Activated T-helper 1 cell treated with anti-CD3 and anti-CD28 coated beads, Interleukin-12 subunit alpha, Interleukin-12 subunit beta, Interleukin-2, Interleukin-4 antibody, amounts not matched to agents 30 ng/mL and 10 ng/mL and 1 ng/mL, durations not matched to agents 14 hours and 24 hours and 36 hours (primary cell): ENCODE measurements at regions not wholly inside any gene's neighbourhood (a gene's known extent, or its start where the extent isn't known, plus 50 kb on each side); places are given as distances from the start of the nearest gene placed in this dataset.

Experiments used
- DNase-seq: peaks from one replicate; pipeline ENCODE4 v3.0.0; 2021; ENCODE audit warnings: low spot score
- H3K27ac Mint-ChIP-seq: one replicate; pipeline ENCODE4 v1.8.0; 2021; ENCODE audit warnings: mild to moderate bottlenecking, mixed read lengths
- H3K27me3 Mint-ChIP-seq: one replicate; pipeline ENCODE4 v1.8.0; 2022; ENCODE audit warnings: mild to moderate bottlenecking, moderate library complexity, mixed read lengths; ENCODE audit not compliant: insufficient read depth
- H3K36me3 Mint-ChIP-seq: one replicate; pipeline ENCODE4 v1.8.0; 2021; ENCODE audit warnings: low read depth, mixed read lengths
- H3K4me1 Mint-ChIP-seq: one replicate; pipeline ENCODE4 v1.8.0; 2021; ENCODE audit warnings: low read depth, mixed read lengths
- H3K4me3 Mint-ChIP-seq: one replicate; pipeline ENCODE4 v1.8.0; 2021; ENCODE audit warnings: mild to moderate bottlenecking, moderate library complexity, mixed read lengths
- H3K9me3 Mint-ChIP-seq: one replicate; pipeline ENCODE4 v1.8.0; 2021; ENCODE audit warnings: mixed read lengths
- intact Hi-C: fragments of 100-400 bp; cut with micrococcal nuclease; formaldehyde crosslinking; loops from one replicate; pipeline ENCODE4 v1.15.1; 2024

- intact Hi-C loops = no loop called here
- DNase-seq = peak; percentile 6
- Mint-ChIP-seq H3K27me3 (no peaks in the 10 kb centered on the region), H3K9me3 (no peaks in the 10 kb centered on the region), H3K4me3 (no peak overlapping the region), H3K4me1 (no peaks in the 10 kb centered on the region), H3K36me3 (no peaks in the 10 kb centered on the region), H3K27ac (no peak overlapping the region)
These were observed 945.0 kb upstream of the CRIM1 start for GRCh38 chr2:35410431-35411061.

GRCh38 chr2:35409762-35410161 lies 945.8 kb upstream of the CRIM1 start:
- intact Hi-C loops = no loop called here
- H3K27me3 Mint-ChIP-seq = no peaks in the 10 kb centered on the region
- no peaks in the 10 kb centered on the region for H3K9me3 Mint-ChIP-seq
- no peak for DNase-seq
- H3K36me3 Mint-ChIP-seq = no peaks in the 10 kb centered on the region
- H3K4me1 Mint-ChIP-seq = no peaks in the 10 kb centered on the region
- no peak overlapping the region for H3K27ac Mint-ChIP-seq
- H3K4me3 Mint-ChIP-seq = no peak overlapping the region

DNA sequence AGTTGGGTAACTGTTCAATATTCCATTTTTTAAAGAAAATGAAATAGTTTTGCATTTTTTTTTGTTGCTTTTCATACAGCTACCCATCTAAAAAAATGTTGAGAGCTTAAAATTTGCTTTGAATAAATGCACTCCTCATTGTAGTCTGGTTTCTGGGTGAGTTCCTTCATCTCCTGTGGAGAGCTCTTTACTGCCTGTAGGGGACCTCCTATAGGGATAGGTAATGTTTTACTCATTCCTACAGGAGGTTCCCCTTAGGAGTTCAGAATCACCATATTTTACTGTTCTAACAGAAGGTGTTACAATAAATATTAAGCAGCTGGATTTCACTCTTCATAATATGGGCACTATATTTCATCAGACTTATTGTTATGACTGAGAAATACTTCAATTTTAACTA lies 947.3 kb upstream of the CRIM1 start:
- no peak overlapping the region for H3K4me3 Mint-ChIP-seq
- H3K36me3 Mint-ChIP-seq = no peaks in the 10 kb centered on the region
- H3K9me3 Mint-ChIP-seq = no peaks in the 10 kb centered on the region
- DNase-seq = no peak
- H3K27me3 Mint-ChIP-seq = no peaks in the 10 kb centered on the region
- no peak overlapping the region for H3K27ac Mint-ChIP-seq
- no peaks in the 10 kb centered on the region for H3K4me1 Mint-ChIP-seq
- intact Hi-C loops = no loop called here

DNA sequence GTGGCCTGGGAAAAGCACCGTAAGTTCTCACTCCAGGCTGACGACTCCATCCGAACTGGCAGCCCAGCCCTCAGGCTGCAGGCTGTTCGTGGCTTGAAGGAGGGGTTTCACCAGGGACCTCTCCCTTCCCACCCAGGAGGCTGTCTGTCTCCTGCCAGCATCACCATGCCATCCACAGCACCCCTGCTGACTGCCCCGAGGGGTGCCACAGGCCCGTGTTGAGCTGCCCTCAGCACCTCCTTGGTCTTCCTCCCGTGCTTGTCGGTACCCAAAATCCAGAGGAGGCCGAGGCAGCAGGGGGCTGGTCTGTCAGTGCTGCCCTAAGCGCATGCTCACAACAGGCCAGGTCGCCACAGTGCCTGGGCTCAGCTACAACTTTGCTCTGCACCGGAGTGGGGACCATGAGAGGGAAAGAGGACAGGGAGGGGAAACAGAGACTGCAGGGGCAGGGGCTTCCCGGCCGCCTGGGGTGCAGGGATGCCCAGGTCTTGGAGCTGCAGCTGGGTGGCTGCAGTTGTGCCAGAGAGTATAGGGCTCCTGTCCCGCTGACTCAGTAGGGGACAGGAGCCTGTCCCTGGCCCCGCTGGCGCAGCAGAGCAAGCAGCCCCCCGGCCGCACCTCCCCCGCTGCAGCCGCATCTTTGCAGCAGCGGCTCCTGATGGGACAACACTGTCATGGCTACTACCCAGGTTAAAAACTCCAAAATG lies 963.7 kb upstream of the CRIM1 start:
- no peaks in the 10 kb centered on the region for H3K27me3 Mint-ChIP-seq

DNA sequence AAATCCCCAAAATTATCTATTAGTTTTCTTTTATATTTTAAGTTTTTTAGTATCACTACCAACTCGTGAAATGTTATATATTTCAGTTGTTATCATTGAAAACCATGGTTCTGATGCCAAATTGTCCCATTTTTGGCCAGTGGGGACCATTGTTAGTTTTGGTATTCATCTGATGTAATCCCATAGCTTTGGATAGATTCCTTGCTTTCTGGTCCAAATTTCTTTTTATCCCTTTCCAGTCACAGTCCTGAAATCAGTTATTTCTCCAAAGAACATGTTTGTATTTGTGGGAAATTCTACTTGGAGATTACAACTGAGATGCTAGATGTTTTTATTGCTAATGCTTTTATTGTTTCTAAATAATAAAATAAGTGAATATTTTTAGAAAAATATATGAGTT lies 976.8 kb upstream of the CRIM1 start:
- Mint-ChIP-seq H3K9me3 (no peaks in the 10 kb centered on the region), H3K4me1 (no peaks in the 10 kb centered on the region), H3K27me3 (no peaks in the 10 kb centered on the region), H3K36me3 (no peaks in the 10 kb centered on the region), H3K27ac (no peak overlapping the region), H3K4me3 (no peak overlapping the region)
- intact Hi-C loops = no loop called here
- no peak for DNase-seq

More for the DNA sequence above, 963.7 kb upstream of the CRIM1 start:
- no peak for DNase-seq
- Mint-ChIP-seq H3K4me3 (no peak overlapping the region), H3K27ac (no peak overlapping the region), H3K36me3 (no peaks in the 10 kb centered on the region), H3K4me1 (no peaks in the 10 kb centered on the region), H3K9me3 (no peaks in the 10 kb centered on the region)
- intact Hi-C loops = no loop called here

GRCh38 chr2:35374845-35375244 lies 980.7 kb upstream of the CRIM1 start:
- no peak for DNase-seq
- intact Hi-C loops = no loop called here
- Mint-ChIP-seq H3K36me3 (no peaks in the 10 kb centered on the region), H3K27ac (no peak overlapping the region), H3K4me3 (no peak overlapping the region), H3K27me3 (no peaks in the 10 kb centered on the region), H3K4me1 (no peaks in the 10 kb centered on the region), H3K9me3 (peaks cover 4% of the 10 kb centered on the region)

DNA sequence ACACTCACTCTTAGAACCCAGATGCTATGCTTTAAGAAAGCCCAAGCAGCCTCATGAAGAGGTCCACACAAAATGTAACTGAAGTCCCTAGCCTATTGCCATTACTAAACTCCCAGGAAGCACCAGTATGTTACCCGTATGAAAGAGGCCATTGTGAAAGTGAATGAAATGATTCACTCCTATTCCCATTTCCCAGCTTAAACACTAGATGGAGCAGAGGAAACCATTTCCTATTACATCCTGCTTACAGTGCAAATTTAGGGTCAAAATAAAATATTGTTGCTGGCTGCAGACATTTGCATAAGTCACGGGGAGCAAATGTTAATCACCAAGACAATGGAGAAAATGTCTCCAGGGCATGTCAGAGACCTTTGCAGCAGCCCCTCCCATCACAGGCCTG lies 989.7 kb upstream of the CRIM1 start:
- H3K27me3 Mint-ChIP-seq = no peaks in the 10 kb centered on the region
- no peaks in the 10 kb centered on the region for H3K36me3 Mint-ChIP-seq
- DNase-seq = no peak
- H3K9me3 Mint-ChIP-seq = no peaks in the 10 kb centered on the region
- H3K4me3 Mint-ChIP-seq = no peak overlapping the region
- no peaks in the 10 kb centered on the region for H3K4me1 Mint-ChIP-seq
- H3K27ac Mint-ChIP-seq = no peak overlapping the region
- intact Hi-C loops = no loop called here

GRCh38 chr2:35356332-35356731 lies 999.2 kb upstream of the CRIM1 start:
- Mint-ChIP-seq H3K4me3 (no peak overlapping the region), H3K27me3 (no peaks in the 10 kb centered on the region), H3K27ac (no peak overlapping the region), H3K4me1 (no peaks in the 10 kb centered on the region), H3K9me3 (peaks cover 3% of the 10 kb centered on the region), H3K36me3 (no peaks in the 10 kb centered on the region)
- DNase-seq = no peak
- intact Hi-C loops = no loop called here

- no peaks in the 10 kb centered on the region for H3K4me1 Mint-ChIP-seq
- no peak overlapping the region for H3K4me3 Mint-ChIP-seq
- intact Hi-C loops = no loop called here
- no peaks in the 10 kb centered on the region for H3K36me3 Mint-ChIP-seq
- no peak overlapping the region for H3K27ac Mint-ChIP-seq
- no peaks in the 10 kb centered on the region for H3K27me3 Mint-ChIP-seq
- H3K9me3 Mint-ChIP-seq = peaks cover 3% of the 10 kb centered on the region
- DNase-seq = no peak
These were observed 1000.5 kb upstream of the CRIM1 start for GRCh38 chr2:35355056-35355455.

GRCh38 chr2:35347561-35347960 lies 1008.0 kb upstream of the CRIM1 start:
- Mint-ChIP-seq H3K27me3 (no peaks in the 10 kb centered on the region), H3K4me1 (no peaks in the 10 kb centered on the region), H3K4me3 (no peak overlapping the region), H3K36me3 (no peaks in the 10 kb centered on the region), H3K9me3 (no peaks in the 10 kb centered on the region), H3K27ac (no peak overlapping the region)
- intact Hi-C loops = no loop called here
- no peak for DNase-seq

DNA sequence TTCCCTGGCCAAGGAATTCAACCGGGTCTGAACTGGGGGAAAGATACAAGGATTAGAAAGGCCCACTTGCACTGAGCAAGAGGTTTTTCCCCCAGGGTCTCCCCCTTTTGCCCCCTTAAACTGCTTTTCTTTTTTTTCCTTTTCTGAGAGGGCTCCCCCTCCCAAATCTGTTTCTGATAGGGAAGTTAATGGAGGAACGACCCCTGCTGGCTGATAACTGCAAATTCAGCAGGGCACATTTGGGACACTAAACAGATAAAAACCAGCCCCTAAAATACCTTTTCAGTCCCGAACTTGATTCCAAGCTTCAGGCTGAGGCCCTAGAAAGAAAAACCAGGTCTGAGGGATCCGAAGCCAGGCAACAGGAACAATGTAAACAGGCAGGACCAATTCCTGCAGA lies 1012.4 kb upstream of the CRIM1 start:
- DNase-seq = no peak
- Mint-ChIP-seq H3K9me3 (no peaks in the 10 kb centered on the region), H3K4me1 (no peaks in the 10 kb centered on the region), H3K27ac (no peak overlapping the region), H3K27me3 (no peaks in the 10 kb centered on the region), H3K36me3 (no peaks in the 10 kb centered on the region), H3K4me3 (no peak overlapping the region)
- intact Hi-C loops = no loop called here

- Mint-ChIP-seq H3K9me3 (no peaks in the 10 kb centered on the region), H3K27me3 (no peaks in the 10 kb centered on the region), H3K4me3 (no peak overlapping the region), H3K36me3 (no peaks in the 10 kb centered on the region), H3K27ac (no peak overlapping the region), H3K4me1 (no peaks in the 10 kb centered on the region)
- no peak for DNase-seq
- intact Hi-C loops = no loop called here
These were observed 1016.4 kb upstream of the CRIM1 start for GRCh38 chr2:35339211-35339610.

DNA sequence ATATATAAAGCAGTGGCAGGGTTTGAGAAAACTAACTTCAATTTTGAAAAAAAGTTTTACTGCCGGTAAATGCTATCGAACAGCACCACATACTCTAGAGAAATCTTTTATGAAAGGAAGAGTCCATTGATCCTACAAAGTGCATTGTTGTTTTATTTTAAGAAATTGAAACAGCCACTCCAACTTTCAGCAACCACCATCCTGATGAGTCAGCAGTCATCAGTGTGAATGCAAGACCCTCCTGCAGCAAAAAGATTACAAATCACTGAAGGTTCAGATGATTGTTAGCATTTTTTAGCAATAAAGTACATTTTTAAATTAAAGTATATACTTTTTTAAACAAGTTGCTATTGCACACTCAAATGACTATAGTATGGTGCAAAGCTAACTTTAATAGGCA lies 1017.7 kb upstream of the CRIM1 start:
- no peaks in the 10 kb centered on the region for H3K27me3 Mint-ChIP-seq
- no peak overlapping the region for H3K4me3 Mint-ChIP-seq
- H3K36me3 Mint-ChIP-seq = no peaks in the 10 kb centered on the region
- no peaks in the 10 kb centered on the region for H3K9me3 Mint-ChIP-seq
- DNase-seq = no peak
- no peak overlapping the region for H3K27ac Mint-ChIP-seq
- intact Hi-C loops = no loop called here
- H3K4me1 Mint-ChIP-seq = no peaks in the 10 kb centered on the region

DNA sequence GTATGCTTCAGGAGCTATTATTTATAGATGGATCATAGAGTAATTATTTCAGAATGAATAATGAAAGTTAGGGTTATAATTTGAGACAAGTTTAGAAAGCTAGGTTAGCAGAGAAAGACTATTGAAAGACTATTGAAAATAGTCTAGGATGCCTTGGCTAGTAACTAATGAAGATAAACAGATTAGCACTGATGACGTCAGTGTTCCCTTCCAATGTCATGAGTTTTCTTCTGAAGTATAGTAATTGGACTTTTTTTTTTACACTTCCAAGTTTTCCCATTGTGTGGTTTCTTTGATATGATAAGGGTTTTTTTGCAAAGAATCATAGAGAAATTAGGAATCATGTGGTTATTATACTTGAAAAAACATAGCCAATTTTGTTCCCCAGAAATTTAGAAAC lies 1041.5 kb upstream of the CRIM1 start:
- H3K27ac Mint-ChIP-seq = no peak overlapping the region
- intact Hi-C loops = no loop called here

More for the DNA sequence above, 1041.5 kb upstream of the CRIM1 start:
- Mint-ChIP-seq H3K9me3 (no peaks in the 10 kb centered on the region), H3K4me1 (no peaks in the 10 kb centered on the region), H3K36me3 (no peaks in the 10 kb centered on the region), H3K4me3 (no peak overlapping the region), H3K27me3 (no peaks in the 10 kb centered on the region)
- no peak for DNase-seq
